MM.1S (cell line): ENCODE measurements at regions not wholly inside any gene's neighbourhood (a gene's known extent, or its start where the extent isn't known, plus 50 kb on each side); places are given as distances from the start of the nearest gene placed in this dataset.
"Not testable (repeated sequence)": the region's sequence is repeated elsewhere in the genome, so short reads cannot be mapped to it uniquely, and the experiment has no call there.

ENCODE experiments used
- CTCF ChIP-seq: fragments of 300-600 bp; sonication (generic); IDR thresholded peaks from 2 replicates; pipeline ENCODE4 v1.5.1; 2016; ENCODE audit warnings: antibody characterized with exemption, low read length, mixed read lengths
- EZH2 ChIP-seq: fragments of 300-600 bp; sonication (generic); optimal IDR thresholded peaks from 2 replicates; pipeline ENCODE3; 2017; ENCODE audit warnings: low read depth, mild to moderate bottlenecking, antibody characterized with exemption, low read length, mixed read lengths
- EZH2phosphoT487 ChIP-seq: fragments of 300-600 bp; sonication (generic); IDR thresholded peaks from 2 replicates; pipeline ENCODE4 v1.6.1; 2018; ENCODE audit warnings: antibody characterized with exemption, low read length

- not testable (repeated sequence) for TF ChIP-seq CTCF, EZH2, EZH2phosphoT487
These were observed 130.2 kb upstream of the PRKX start for GRCh38 chrX:3843522-3844145.
